Kidney tubule cell (primary cell): ENCODE measurements at regions not wholly inside any gene's neighbourhood (a gene's known extent, or its start where the extent isn't known, plus 50 kb on each side); places are given as distances from the start of the nearest gene placed in this dataset.
A peak's percentile ranks its signal among the peaks of the same experiment; 100 is the strongest.

ENCODE experiments used
- DNase-seq: peaks from one replicate; pipeline ENCODE4 v3.0.0-alpha.2; 2018; ENCODE audit warnings: low spot score

- no peak for DNase-seq
These were observed 51.6 kb upstream of the DYNLRB2 start for GRCh38 chr16:80489173-80489572.

GRCh38 chr16:80488167-80488566, 52.6 kb upstream of the DYNLRB2 start:
- DNase-seq = no peak

GRCh38 chr16:80480664-80481063, 60.1 kb upstream of the DYNLRB2 start:
- DNase-seq = no peak

GRCh38 chr16:80477838-80478237, 63.0 kb upstream of the DYNLRB2 start:
- no peak for DNase-seq

- peak; percentile 9 for DNase-seq
These were observed 72.8 kb upstream of the DYNLRB2 start for GRCh38 chr16:80468029-80468428.

- DNase-seq = peak; percentile 58
These were observed 74.5 kb upstream of the DYNLRB2 start for GRCh38 chr16:80466024-80466987.

- peak; percentile 77 for DNase-seq
These were observed 76.9 kb upstream of the DYNLRB2 start for GRCh38 chr16:80463751-80464495.

- DNase-seq = peak; percentile 65
These were observed 77.5 kb upstream of the DYNLRB2 start for GRCh38 chr16:80463326-80463725.

GRCh38 chr16:80462917-80463316, 77.9 kb upstream of the DYNLRB2 start:
- DNase-seq = no peak

GRCh38 chr16:80460988-80461387, 79.8 kb upstream of the DYNLRB2 start:
- DNase-seq = no peak

GRCh38 chr16:80459966-80460365, 80.8 kb upstream of the DYNLRB2 start:
- DNase-seq = no peak

GRCh38 chr16:80459331-80459777, 81.4 kb upstream of the DYNLRB2 start:
- DNase-seq = peak; percentile 7

- peak; percentile 22 for DNase-seq
These were observed 82.9 kb upstream of the DYNLRB2 start for GRCh38 chr16:80457871-80458270.

- no peak for DNase-seq
These were observed 86.0 kb upstream of the DYNLRB2 start for GRCh38 chr16:80454802-80455201.

- no peak for DNase-seq
These were observed 91.4 kb upstream of the DYNLRB2 start for GRCh38 chr16:80449392-80449791.

- no peak for DNase-seq
These were observed 93.6 kb upstream of the DYNLRB2 start for GRCh38 chr16:80447241-80447640.

GRCh38 chr16:80442779-80443178, 98.0 kb upstream of the DYNLRB2 start:
- DNase-seq = no peak

GRCh38 chr16:80441935-80442334, 98.9 kb upstream of the DYNLRB2 start:
- DNase-seq = no peak

- no peak for DNase-seq
These were observed 100.1 kb upstream of the DYNLRB2 start for GRCh38 chr16:80440667-80441066.

- DNase-seq = no peak
These were observed 103.1 kb upstream of the DYNLRB2 start for GRCh38 chr16:80437707-80438106.

- DNase-seq = no peak
These were observed 104.3 kb upstream of the DYNLRB2 start for GRCh38 chr16:80436510-80436909.

- peak; percentile 6 for DNase-seq
These were observed 107.2 kb upstream of the DYNLRB2 start for GRCh38 chr16:80433623-80434022.

- no peak for DNase-seq
These were observed 113.0 kb upstream of the DYNLRB2 start for GRCh38 chr16:80427795-80428194.
